NCI-H146 treated with DMSO at 0.1 percent for 48 hours (cell line): ENCODE measurements at regions not wholly inside any gene's neighbourhood (a gene's known extent, or its start where the extent isn't known, plus 50 kb on each side); places are given as distances from the start of the nearest gene placed in this dataset.

Source experiments
- DNase-seq: peaks from one replicate; lab custom pipeline; 2025; ENCODE audit not compliant: unreplicated experiment; lab: John Stamatoyannopoulos, UW

- DNase-seq, result no peak
These were observed 170.0 kb upstream of the PHF14 start for GRCh38 chr7:10803720-10804119.

DNA sequence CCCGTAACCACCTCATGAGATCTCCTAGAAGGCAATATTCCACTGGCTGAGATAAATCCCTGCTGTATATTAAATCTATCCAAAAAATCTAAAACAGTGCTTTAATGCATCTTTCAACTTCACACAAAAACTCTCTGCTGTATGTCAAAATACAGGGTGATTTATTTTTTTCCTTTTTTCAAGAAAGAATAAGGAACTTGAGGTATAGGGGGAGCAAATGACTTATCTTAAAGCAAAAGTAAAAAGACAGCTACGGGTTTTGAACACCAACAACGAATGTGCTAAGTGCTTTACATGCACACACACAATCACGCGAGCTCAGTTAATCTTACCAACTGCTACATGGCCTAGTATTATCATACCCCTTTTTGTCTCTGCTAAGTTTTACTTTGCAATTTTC is 168.9 kb upstream of the PHF14 start:
- DNase-seq, result no peak

- DNase-seq, result no peak
These were observed 158.1 kb upstream of the PHF14 start for GRCh38 chr7:10815546-10815945.

DNA sequence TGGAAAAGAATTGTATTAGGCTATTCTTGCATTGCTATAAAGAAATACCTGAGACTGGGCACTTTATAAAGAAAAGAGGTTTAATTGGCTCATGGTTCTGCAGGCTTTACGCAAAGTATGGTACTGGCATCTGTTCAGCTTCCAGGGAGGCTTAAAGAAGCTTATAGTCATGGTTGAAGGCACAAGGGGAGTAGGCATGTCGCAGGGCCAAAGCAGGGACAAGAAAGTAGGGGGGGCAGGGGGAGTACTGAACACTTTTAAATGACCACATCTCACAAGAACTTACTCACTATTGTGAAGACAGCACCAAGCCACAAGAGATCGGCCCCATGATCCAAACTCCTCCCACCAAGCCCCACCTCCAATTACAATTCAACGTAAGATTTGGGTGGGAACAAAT is 152.5 kb upstream of the PHF14 start:
- no peak for DNase-seq

- no peak for DNase-seq
These were observed 149.5 kb upstream of the PHF14 start for GRCh38 chr7:10824154-10824553.

DNA sequence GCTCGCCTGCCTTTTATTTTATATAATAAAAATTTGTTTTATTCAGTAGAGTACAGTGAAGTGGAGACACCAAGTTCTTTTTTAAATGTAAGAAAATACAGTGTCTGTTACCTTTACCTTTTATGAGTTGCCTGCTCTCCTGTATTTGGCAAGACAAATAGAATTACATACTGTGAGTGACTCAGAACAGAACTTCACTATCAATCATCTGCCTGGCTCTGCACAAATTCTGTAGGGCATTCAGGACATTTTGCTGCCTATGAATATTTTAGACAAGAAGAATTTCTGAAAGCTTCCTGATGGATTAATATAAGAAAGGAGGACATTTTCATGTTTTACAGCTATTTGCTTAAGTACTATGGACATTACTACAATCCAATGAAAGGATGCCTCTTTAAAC is 135.4 kb upstream of the PHF14 start:
- DNase-seq, result no peak

DNA sequence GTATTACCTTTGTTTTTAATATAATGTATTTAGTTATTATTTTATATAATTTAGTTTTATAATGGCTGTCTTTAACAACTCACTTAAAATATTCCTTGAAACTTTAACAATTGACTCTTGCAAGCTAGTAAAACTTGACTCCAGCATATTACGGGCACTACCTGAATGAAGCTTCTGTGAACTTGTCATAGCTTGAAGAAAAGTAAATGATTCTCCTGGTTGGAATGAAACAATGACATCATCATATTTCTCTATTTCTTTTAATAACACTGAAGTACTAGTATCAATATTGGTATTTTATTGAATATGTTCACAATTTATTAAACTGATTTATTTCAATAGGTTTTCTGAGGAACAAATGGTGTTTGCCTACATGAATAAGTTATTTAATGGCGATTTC is 128.4 kb upstream of the PHF14 start:
- DNase-seq, result no peak

- DNase-seq, result peak; percentile 51
These were observed 118.1 kb upstream of the PHF14 start for GRCh38 chr7:10855583-10855982.

GRCh38 chr7:10860516-10860915 is 113.2 kb upstream of the PHF14 start:
- DNase-seq, result no peak

DNA sequence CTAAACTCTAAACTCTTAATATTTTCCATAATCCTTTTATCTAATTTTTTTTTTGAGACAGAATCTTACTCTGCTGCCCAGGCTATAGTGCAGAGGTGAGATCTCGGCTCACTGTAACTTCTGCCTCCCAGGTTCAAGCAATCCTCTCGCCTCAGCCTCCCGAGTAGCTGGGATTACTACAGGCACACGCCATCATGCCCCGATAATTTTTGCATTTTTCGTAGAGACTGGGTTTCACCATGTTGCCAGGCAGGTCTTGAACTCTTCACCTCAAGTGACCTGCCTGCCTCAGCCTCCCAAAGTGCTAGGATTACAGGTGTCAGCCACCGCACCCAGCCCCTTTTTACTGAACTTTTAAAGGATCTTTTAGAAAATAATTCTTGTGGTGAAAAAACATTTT is 110.2 kb upstream of the PHF14 start:
- DNase-seq, result no peak

DNA sequence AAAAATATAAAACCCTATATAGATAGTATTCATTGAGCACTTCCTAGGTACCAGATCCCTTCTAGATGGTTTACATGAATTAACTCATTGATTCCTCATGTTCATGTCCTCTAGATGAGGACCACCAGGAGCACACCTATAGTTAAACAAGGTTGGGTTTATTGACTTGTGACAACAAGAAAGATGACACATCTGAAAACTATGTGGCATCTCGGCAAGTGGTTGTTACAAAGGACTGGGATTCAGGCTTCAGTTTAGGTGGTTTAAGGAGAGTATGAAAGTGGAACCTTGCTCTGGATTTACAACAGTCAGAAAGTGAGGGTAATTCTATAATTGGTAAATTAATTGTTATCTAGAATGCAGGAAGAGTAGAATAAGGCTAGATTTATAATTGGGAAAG is 99.0 kb upstream of the PHF14 start:
- DNase-seq, result no peak

GRCh38 chr7:10875080-10875479 is 98.6 kb upstream of the PHF14 start:
- no peak for DNase-seq

DNA sequence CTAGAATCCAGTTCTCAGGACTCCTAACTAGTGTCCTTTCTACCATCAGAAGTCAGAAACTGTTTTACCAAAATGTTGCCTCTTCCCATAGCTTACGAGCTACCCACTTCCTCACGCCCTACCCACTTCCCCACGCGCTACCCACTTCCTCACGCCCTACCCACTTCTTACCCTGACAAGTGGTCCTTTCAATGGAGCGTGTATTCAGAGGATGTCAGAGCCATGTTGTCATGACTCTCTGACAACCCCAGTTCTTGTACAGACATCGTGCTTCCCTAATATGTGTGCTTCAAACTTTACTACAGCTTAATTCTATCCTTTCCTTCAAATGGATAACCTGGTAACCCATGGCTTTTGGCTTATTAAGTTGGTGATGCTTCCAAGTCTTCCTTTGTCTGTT is 84.8 kb upstream of the PHF14 start:
- no peak for DNase-seq

GRCh38 chr7:10889266-10889898 is 84.3 kb upstream of the PHF14 start:
- peak; percentile 53 for DNase-seq

GRCh38 chr7:10908600-10908999 is 65.1 kb upstream of the PHF14 start:
- no peak for DNase-seq

GRCh38 chr7:10910447-10910846 is 63.2 kb upstream of the PHF14 start:
- DNase-seq, result no peak

DNA sequence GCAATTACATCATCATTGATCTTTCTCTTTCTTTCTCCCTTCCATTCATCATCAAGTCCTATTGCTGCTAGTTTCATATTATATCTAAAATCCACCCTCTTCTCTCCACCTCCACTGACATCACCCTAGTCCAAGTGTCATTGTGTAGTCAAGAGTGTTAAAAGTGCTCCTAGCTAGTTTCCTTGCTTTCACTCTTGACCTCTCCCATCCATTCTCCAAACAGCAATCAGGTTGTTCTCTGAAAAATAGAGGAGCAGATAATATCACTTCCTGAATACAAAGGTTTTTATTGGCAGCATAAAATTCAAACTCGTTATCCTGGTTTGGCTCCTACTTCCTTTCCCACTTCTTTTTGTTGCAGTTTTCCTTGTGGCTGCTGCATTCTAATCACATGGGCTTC is 61.6 kb upstream of the PHF14 start:
- DNase-seq, result no peak

GRCh38 chr7:10913457-10913856 is 60.2 kb upstream of the PHF14 start:
- no peak for DNase-seq

- no peak for DNase-seq
These were observed 55.5 kb upstream of the PHF14 start for GRCh38 chr7:10918093-10918590.

- DNase-seq, result no peak
These were observed 53.7 kb upstream of the PHF14 start for GRCh38 chr7:10919923-10920322.
